K562 (cell line): ENCODE measurements at regions not wholly inside any gene's neighbourhood (a gene's known extent, or its start where the extent isn't known, plus 50 kb on each side); places are given as distances from the start of the nearest gene placed in this dataset.

Experiments
- ATAC-seq: fragments of 200-7000 bp; cut with Tn5 transposase; 3 replicates; pipeline ENCODE4 v1.9.1; 2020; ENCODE audit warnings: moderate library complexity
- BruUV-seq: library from RNA; stranded (reverse); fragments of 400-500 nt; replicated peaks from 2 replicates; lab custom pipeline; 2021; lab: Mats Ljungman, UMichigan
- CTCF ChIA-PET: fragments of 300-600 bp; formaldehyde crosslinking; extraction: SDS; loops from one replicate; lab custom pipeline; 2021; ENCODE audit warnings: low intra/inter-chr PET ratio; lab: Yijun Ruan, JAX
- POLR2A ChIA-PET: fragments of 300-600, 350-650 bp; sonication (Branson Sonifier 250); formaldehyde crosslinking; extraction: SDS; loops from one replicate; lab custom pipeline; 2021; ENCODE audit warnings: antibody characterized with exemption, inconsistent platforms; lab: Yijun Ruan, JAX
- DNase-seq, 4 experiments: peaks; one replicate each; pipeline versions ENCODE4 v3.0.0 to v3.0.0-alpha.2; 2011 to 2018; ENCODE audit warnings: low spot score in 3 of 4, mixed read lengths in 3 of 4; ENCODE audit errors: extremely low read depth in 1 of 4
- FAIRE-seq: peaks from 2 replicates; lab custom pipeline; 2011; peaks lifted over from hg19 to GRCh38; lab: Jason Lieb, UNC
- H2AFZ ChIP-seq: 2 replicates; pipeline ENCODE4 v1.6.0; 2011; ENCODE audit warnings: low read depth, low read length, control low read depth, inconsistent platforms
- H3K27ac ChIP-seq: fragments of 200-600 bp; 3 replicates; pipeline ENCODE4 v1.8.0; 2011; ENCODE audit warnings: low read depth, mild to moderate bottlenecking, control low read depth, inconsistent platforms, low read length, moderate library complexity, mixed read lengths; ENCODE audit errors: extremely low read depth
- H3K27me3 ChIP-seq, 2 experiments: fragments of 300-600 bp in 1 of 2; 2 replicates in 1 of 2; 3 replicates in 1 of 2; pipeline versions ENCODE4 v1.6.0 to v1.8.0; 2011; ENCODE audit warnings: inconsistent platforms in 2 of 2, low read length in 2 of 2, mild to moderate bottlenecking in 1 of 2, mixed read lengths in 1 of 2, moderate library complexity in 1 of 2; ENCODE audit not compliant: control insufficient read depth in 2 of 2, insufficient read depth in 2 of 2
- H3K36me3 ChIP-seq: fragments of 300-600 bp; 3 replicates; pipeline ENCODE4 v1.8.0; 2011; ENCODE audit warnings: mild to moderate bottlenecking, low read length, inconsistent platforms; ENCODE audit not compliant: control insufficient read depth, insufficient read depth
- H3K4me1 ChIP-seq, 2 experiments: fragments of 200-600 bp in 1 of 2; replicated peaks in 1 of 2; 2 replicates in 1 of 2; 3 replicates in 1 of 2; pipeline versions ENCODE4 v1.5.1 to v1.8.0; 2011; ENCODE audit warnings: inconsistent platforms in 2 of 2, low read length in 2 of 2, mild to moderate bottlenecking in 1 of 2, mixed read lengths in 1 of 2, moderate library complexity in 1 of 2; ENCODE audit not compliant: control insufficient read depth in 2 of 2, insufficient read depth in 2 of 2
- H3K4me2 ChIP-seq: 2 replicates; pipeline ENCODE4 v1.6.1; 2011; ENCODE audit warnings: low read length, control low read depth, inconsistent platforms, mixed read lengths; ENCODE audit not compliant: insufficient read depth
- H3K4me3 ChIP-seq: fragments of 200-600 bp; sonication (generic), shearing (Covaris generic); 2 replicates; pipeline ENCODE4 v1.5.1; 2016; ENCODE audit warnings: control low read depth, inconsistent platforms
- H3K79me2 ChIP-seq: fragments of 200-600 bp; 3 replicates; pipeline ENCODE4 v1.8.0; 2011; ENCODE audit warnings: low read length, inconsistent platforms; ENCODE audit not compliant: control insufficient read depth, insufficient read depth
- H3K9ac ChIP-seq, 2 experiments: 2 replicates each; pipeline versions ENCODE4 v1.6.0 to v1.6.1; 2011; ENCODE audit warnings: low read depth in 2 of 2, low read length in 2 of 2, control low read depth in 1 of 2, inconsistent platforms in 1 of 2, mild to moderate bottlenecking in 1 of 2, mixed read lengths in 1 of 2; ENCODE audit not compliant: insufficient read depth in 1 of 2
- H3K9me1 ChIP-seq: one replicate; pipeline ENCODE4 v1.6.0; 2011; ENCODE audit warnings: inconsistent platforms, mild to moderate bottlenecking, low read length, moderate library complexity; ENCODE audit not compliant: control insufficient read depth, insufficient read depth
- H3K9me3 ChIP-seq: replicated peaks from 2 replicates; pipeline ENCODE4 v1.5.1; 2011; ENCODE audit warnings: low read depth, low read length, inconsistent platforms; ENCODE audit not compliant: control insufficient read depth, insufficient read depth
- H4K20me1 ChIP-seq: replicated peaks from 2 replicates; pipeline ENCODE4 v1.6.1; 2011; ENCODE audit warnings: low read length, inconsistent platforms, mixed read lengths; ENCODE audit not compliant: control insufficient read depth, insufficient read depth
- CTCFL ChIP-seq: IDR thresholded peaks from 2 replicates; pipeline ENCODE4 v1.6.1; 2011; ENCODE audit warnings: borderline replicate concordance, low read depth, mild to moderate bottlenecking, moderate library complexity, low read length; ENCODE audit not compliant: insufficient read depth, poor library complexity, severe bottlenecking
- EZH2 ChIP-seq: IDR thresholded peaks from 2 replicates; pipeline ENCODE4 v1.6.1; 2012; ENCODE audit warnings: low read depth, mild to moderate bottlenecking, inconsistent platforms, low read length, borderline replicate concordance
- FOXK1 ChIP-seq: sonication (generic); formaldehyde crosslinking; IDR thresholded peaks from 2 replicates; pipeline ENCODE4 v1.8.0; 2022; ENCODE audit warnings: missing genetic modification reagents, mild to moderate bottlenecking, borderline replicate concordance
- HDGF ChIP-seq: fragments of 450-650 bp; IDR thresholded peaks from 2 replicates; pipeline ENCODE4 v1.6.1; 2016
- KDM5B ChIP-seq: fragments of 200-600 bp; sonication (generic); IDR thresholded peaks from 2 replicates; pipeline ENCODE4 v1.6.1; 2012; ENCODE audit warnings: low read depth, mild to moderate bottlenecking, moderate library complexity, low read length, control low read depth, inconsistent platforms; ENCODE audit not compliant: insufficient replicate concordance
- MXI1 ChIP-seq: IDR thresholded peaks from 2 replicates; pipeline ENCODE4 v1.6.1; 2011; ENCODE audit warnings: low read depth, mild to moderate bottlenecking, improper control_type of control experiment, low read length
- MYC ChIP-seq, 2 experiments: fragments of 250-450 bp in 1 of 2; sonication (Bioruptor Pico) in 1 of 2; IDR thresholded peaks; 2 replicates each; pipeline versions ENCODE4 v1.5.1 to v1.6.1; 2012 to 2021; ENCODE audit warnings: low read depth in 2 of 2, borderline replicate concordance in 1 of 2, improper control_type of control experiment in 1 of 2, low read length in 1 of 2, mild to moderate bottlenecking in 1 of 2, moderate library complexity in 1 of 2
- PCBP1 ChIP-seq: fragments of 200-400 bp; formaldehyde crosslinking; IDR thresholded peaks from 2 replicates; pipeline ENCODE4 v1.6.1; 2018; ENCODE audit warnings: mild to moderate bottlenecking, low read depth, low read length; ENCODE audit not compliant: poor library complexity, severe bottlenecking
- PRMT5 ChIP-seq: sonication (generic); formaldehyde crosslinking; IDR thresholded peaks from 2 replicates; pipeline ENCODE4 v1.5.0; 2020; ENCODE audit warnings: missing genetic modification reagents
- RFX1 ChIP-seq: fragments of 450-650 bp; IDR thresholded peaks from 2 replicates; pipeline ENCODE4 v1.6.1; 2016; ENCODE audit warnings: mild to moderate bottlenecking, moderate library complexity
- RNF219 ChIP-seq: fragments of 250-450 bp; sonication (Bioruptor Pico); IDR thresholded peaks from 2 replicates; pipeline ENCODE4 v1.5.0; 2022; ENCODE audit warnings: mild to moderate bottlenecking
- TAF15 ChIP-seq: fragments of 200-400 bp; formaldehyde crosslinking; IDR thresholded peaks from 2 replicates; pipeline ENCODE4 v1.6.1; 2017; ENCODE audit warnings: mild to moderate bottlenecking, low read depth, low read length, moderate library complexity
- THRA ChIP-seq: fragments of 450-650 bp; IDR thresholded peaks from 2 replicates; pipeline ENCODE4 v1.6.1; 2017; ENCODE audit warnings: mild to moderate bottlenecking, moderate library complexity
- USF1 ChIP-seq: sonication (generic); formaldehyde crosslinking; IDR thresholded peaks from 2 replicates; pipeline ENCODE4 v1.9.0; 2022; ENCODE audit warnings: mild to moderate bottlenecking, missing genetic modification reagents
- ZNF644 ChIP-seq: fragments of 200-800 bp; sonication (Bioruptor generic); IDR thresholded peaks from 2 replicates; pipeline ENCODE4 v1.6.1; 2016; ENCODE audit warnings: low read depth, missing genetic modification characterization, missing compliant biosample characterization
- ZSCAN29 ChIP-seq: fragments of 450-650 bp; IDR thresholded peaks from 2 replicates; pipeline ENCODE4 v1.6.1; 2017
- WGBS: fragments of 100-300 bp; shearing (Covaris generic); methylation state at CpG from one replicate; pipeline ENCODE4 v1.1.6; 2016; ENCODE audit warnings: low coverage, mixed read lengths; ENCODE audit not compliant: insufficient coverage; ENCODE audit errors: missing lambda C conversion rate; 5-methylcytosine and 5-hydroxymethylcytosine counted together
- in situ Hi-C: fragments of 300-500 bp; cut with MboI; formaldehyde crosslinking; loops from 4 replicates; pipeline ENCODE4 v1.15.0; 2018; ENCODE audit warnings: inconsistent platforms, mixed read lengths
- intact Hi-C: fragments of 100-400 bp; cut with micrococcal nuclease; formaldehyde crosslinking; loops from 2 replicates; pipeline ENCODE4 v1.14.2; 2022

- H3K36me3 ChIP-seq = no peaks in the 10 kb centered on the region
- intact Hi-C loops (loop anchor here (5.0 kb wide), 1 partner anchor 87 kb away; no protein-coding TSS in a partner anchor), in situ Hi-C loops (loop anchor here (5.0 to 10.0 kb wide), 3 partner anchors 142 to 644 kb away; no protein-coding TSS in a partner anchor)
- H2AFZ ChIP-seq = no peak overlapping the region
- FAIRE-seq (no peak), DNase-seq (no peak), ATAC-seq (no peak)
- H3K9ac ChIP-seq = no peak overlapping the region
- peaks cover 26 to 57% of the 10 kb centered on the region in 2 experiments for H3K27me3 ChIP-seq
- no peak overlapping the region for H3K27ac ChIP-seq
- WGBS = 19% methylated on average over 3 of the region's 3 CpGs
- POLR2A ChIA-PET = no interaction called here
- no peak overlapping the region for H3K4me3 ChIP-seq
- peaks cover 0 to 18% of the 10 kb centered on the region in 2 experiments; a peak in 2 of 5 replicates for H3K4me1 ChIP-seq
- H3K79me2 ChIP-seq = no peaks in the 10 kb centered on the region
- no peaks in the 10 kb centered on the region for H3K9me1 ChIP-seq
- CTCF ChIA-PET = interaction anchor here (1.1 to 2.0 kb wide), 4 partner anchors 88 to 535 kb away, joined by 3 to 21 read pairs (median 4); no protein-coding TSS in a partner anchor
- no peak overlapping the region for H3K4me2 ChIP-seq
- BruUV-seq = no TSS peak
- H4K20me1 ChIP-seq = 0 out of 2 replicates have a peak, but pooled peaks cover 3% of the 10 kb centered on the region
- H3K9me3 ChIP-seq = no peaks in the 10 kb centered on the region
- no peak for TF ChIP-seq USF1 (CRISPR knock-in tag)
- no peak for TF ChIP-seq RFX1
- TF ChIP-seq PCBP1 = no peak
- no peak for TF ChIP-seq RNF219 (CRISPR knock-in tag)
- TF ChIP-seq FOXK1 = no peak
- TF ChIP-seq CTCFL = no peak
- no peak for TF ChIP-seq KDM5B
- no peak for TF ChIP-seq THRA
- no peak for TF ChIP-seq EZH2
- no peak for TF ChIP-seq MXI1
- TF ChIP-seq TAF15 = no peak
- no peak for TF ChIP-seq PRMT5 (CRISPR knock-in tag)
- TF ChIP-seq HDGF = no peak
- no peak for TF ChIP-seq ZSCAN29
- TF ChIP-seq MYC (IDR thresholded peaks at IDR 0.05; ENCODE audit: low read depth, low read length) = no peak
- no peak for TF ChIP-seq MYC (CRISPR knock-in tag; IDR thresholded peaks at IDR 0.05; ENCODE audit: borderline replicate concordance, low read depth)
- TF ChIP-seq ZNF644 (tag) = no peak
Measured at GRCh38 chr5:154609251-154609650, 131.2 kb upstream of the HAND1 start.
